ENCODE measurements at regions not wholly inside any gene's neighbourhood (a gene's known extent, or its start where the extent isn't known, plus 50 kb on each side); places are given as distances from the start of the nearest gene placed in this dataset.

DNA sequence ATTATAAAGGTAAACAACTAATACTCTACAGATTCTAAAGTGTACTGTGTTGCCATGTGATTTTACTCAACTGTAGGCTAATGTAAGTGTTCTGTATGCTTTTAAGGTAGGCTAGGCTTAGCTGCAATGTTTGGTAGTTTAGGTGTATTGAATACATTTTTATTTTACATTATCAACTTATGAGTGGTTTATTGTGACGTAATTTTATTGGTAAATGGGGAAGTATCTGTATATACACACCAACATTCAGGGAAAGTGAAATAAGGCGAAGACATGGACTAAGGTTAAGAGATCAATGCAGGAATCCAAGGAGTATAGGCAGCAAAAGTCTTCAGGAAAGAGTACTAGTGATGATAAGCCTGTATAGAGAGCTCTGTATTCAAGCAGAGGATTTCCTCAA, 365.8 kb upstream of the MGAT4C start:
- Histone ChIP-seq H3K27ac (ENCODE audit: insufficient read depth in 1 of 2, low read depth in 1 of 2, low read length in 2 of 2, poor library complexity in 1 of 2, severe bottlenecking in 2 of 2) (no peak overlapping the region), H3K27me3 (replicated peaks in 2 of 5; ENCODE audit: control insufficient read depth in 4 of 5, insufficient read depth in 5 of 5, low read length in 4 of 5) (no peaks in the 10 kb centered on the region), H3K9me3 (ENCODE audit: control extremely low read depth in 1 of 5, control insufficient read depth in 4 of 5, insufficient read depth in 2 of 5, low read depth in 1 of 5, low read length in 4 of 5) (peaks cover 0 to 6% (median 0%) of the 10 kb centered on the region in 5 experiments), H3K4me3 (ENCODE audit: control insufficient read depth in 1 of 7, extremely low read depth in 1 of 7, insufficient read depth in 4 of 7, low read depth in 2 of 7, low read length in 6 of 7) (no peak overlapping the region), H3K36me3 (ENCODE audit: control insufficient read depth in 4 of 4, insufficient read depth in 4 of 4, low read length in 3 of 4) (no peaks in the 10 kb centered on the region), H3K4me1 (ENCODE audit: control extremely low read depth in 1 of 4, control insufficient read depth in 4 of 4, insufficient read depth in 4 of 4, low read length in 3 of 4) (no peaks in the 10 kb centered on the region)
- ChIA-PET CTCF (no interaction called here), POLR2A (no interaction called here)
- 80% methylated on average over 1 of the region's 2 CpGs for WGBS (ENCODE audit: insufficient coverage)
- no peak for DNase-seq

- POLR2A ChIA-PET = no interaction called here
- H3K4me3 ChIP-seq (ENCODE audit: control insufficient read depth in 1 of 7, extremely low read depth in 1 of 7, insufficient read depth in 4 of 7, low read depth in 2 of 7, low read length in 6 of 7) = no peak overlapping the region
- no peaks in the 10 kb centered on the region for H3K4me1 ChIP-seq (ENCODE audit: control extremely low read depth in 1 of 4, control insufficient read depth in 4 of 4, insufficient read depth in 4 of 4, low read length in 3 of 4)
- no peaks in the 10 kb centered on the region for H3K27me3 ChIP-seq (replicated peaks in 2 of 5; ENCODE audit: control insufficient read depth in 4 of 5, insufficient read depth in 5 of 5, low read length in 4 of 5)
- CTCF ChIA-PET = no interaction called here
- DNase-seq = no peak
- H3K9me3 ChIP-seq (ENCODE audit: control extremely low read depth in 1 of 5, control insufficient read depth in 4 of 5, insufficient read depth in 2 of 5, low read depth in 1 of 5, low read length in 4 of 5) = no peaks in the 10 kb centered on the region
- H3K27ac ChIP-seq (ENCODE audit: insufficient read depth in 1 of 2, low read depth in 1 of 2, low read length in 2 of 2, poor library complexity in 1 of 2, severe bottlenecking in 2 of 2) = no peak overlapping the region
- no peaks in the 10 kb centered on the region for H3K36me3 ChIP-seq (ENCODE audit: control insufficient read depth in 4 of 4, insufficient read depth in 4 of 4, low read length in 3 of 4)
- WGBS (ENCODE audit: insufficient coverage) = no CpG with 5 or more reads among the region's 1 CpG
These were observed 357.1 kb upstream of the MGAT4C start for GRCh38 chr12:86613311-86613710.

DNA sequence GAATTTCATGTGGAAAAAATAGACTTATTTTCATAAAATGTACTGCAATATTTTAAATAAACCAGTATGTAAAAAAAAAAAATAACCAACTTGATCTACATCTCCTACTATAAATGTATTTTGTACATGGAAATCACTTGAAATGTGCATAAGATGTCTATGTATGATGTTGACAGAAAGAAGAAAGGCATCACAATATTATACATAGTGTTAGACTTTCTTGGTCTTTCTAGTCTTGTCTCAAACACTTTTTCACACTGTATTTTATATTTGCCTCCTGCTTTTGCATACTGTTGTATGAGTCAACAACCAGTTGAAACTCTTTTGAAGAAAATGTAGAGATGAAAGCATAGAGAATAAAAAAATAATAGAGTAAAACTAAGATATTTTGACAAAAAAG, 352.4 kb upstream of the MGAT4C start:
- POLR2A ChIA-PET = no interaction called here

GRCh38 chr12:86601550-86602308, 345.5 kb upstream of the MGAT4C start:
- no peaks in the 10 kb centered on the region for H3K9me3 ChIP-seq (ENCODE audit: control extremely low read depth in 1 of 5, control insufficient read depth in 4 of 5, insufficient read depth in 2 of 5, low read depth in 1 of 5, low read length in 4 of 5)
- H3K27me3 ChIP-seq (replicated peaks in 2 of 5; ENCODE audit: control insufficient read depth in 4 of 5, insufficient read depth in 5 of 5, low read length in 4 of 5) = no peaks in the 10 kb centered on the region
- H3K36me3 ChIP-seq (ENCODE audit: control insufficient read depth in 4 of 4, insufficient read depth in 4 of 4, low read length in 3 of 4) = no peaks in the 10 kb centered on the region
- DNase-seq = no peak
- no peak overlapping the region for H3K4me3 ChIP-seq (ENCODE audit: control insufficient read depth in 1 of 7, extremely low read depth in 1 of 7, insufficient read depth in 4 of 7, low read depth in 2 of 7, low read length in 6 of 7)
- POLR2A ChIA-PET = no interaction called here
- no peaks in the 10 kb centered on the region for H3K4me1 ChIP-seq (ENCODE audit: control extremely low read depth in 1 of 4, control insufficient read depth in 4 of 4, insufficient read depth in 4 of 4, low read length in 3 of 4)
- no peak overlapping the region for H3K27ac ChIP-seq (ENCODE audit: insufficient read depth in 1 of 2, low read depth in 1 of 2, low read length in 2 of 2, poor library complexity in 1 of 2, severe bottlenecking in 2 of 2)
- CTCF ChIA-PET = no interaction called here
- 96% methylated on average over 20 of the region's 27 CpGs for WGBS (ENCODE audit: insufficient coverage)

More for the DNA sequence above, 352.4 kb upstream of the MGAT4C start:
- CTCF ChIA-PET = no interaction called here
- H3K27ac ChIP-seq (ENCODE audit: insufficient read depth in 1 of 2, low read depth in 1 of 2, low read length in 2 of 2, poor library complexity in 1 of 2, severe bottlenecking in 2 of 2) = no peak overlapping the region
- no peaks in the 10 kb centered on the region for H3K36me3 ChIP-seq (ENCODE audit: control insufficient read depth in 4 of 4, insufficient read depth in 4 of 4, low read length in 3 of 4)
- H3K4me3 ChIP-seq (ENCODE audit: control insufficient read depth in 1 of 7, extremely low read depth in 1 of 7, insufficient read depth in 4 of 7, low read depth in 2 of 7, low read length in 6 of 7) = no peak overlapping the region
- no peak for DNase-seq
- no peaks in the 10 kb centered on the region for H3K4me1 ChIP-seq (ENCODE audit: control extremely low read depth in 1 of 4, control insufficient read depth in 4 of 4, insufficient read depth in 4 of 4, low read length in 3 of 4)
- no peaks in the 10 kb centered on the region for H3K9me3 ChIP-seq (ENCODE audit: control extremely low read depth in 1 of 5, control insufficient read depth in 4 of 5, insufficient read depth in 2 of 5, low read depth in 1 of 5, low read length in 4 of 5)
- no peaks in the 10 kb centered on the region for H3K27me3 ChIP-seq (replicated peaks in 2 of 5; ENCODE audit: control insufficient read depth in 4 of 5, insufficient read depth in 5 of 5, low read length in 4 of 5)

GRCh38 chr12:86600664-86601231, 344.6 kb upstream of the MGAT4C start:
- Histone ChIP-seq H3K27me3 (replicated peaks in 2 of 5; ENCODE audit: control insufficient read depth in 4 of 5, insufficient read depth in 5 of 5, low read length in 4 of 5) (no peaks in the 10 kb centered on the region), H3K4me3 (ENCODE audit: control insufficient read depth in 1 of 7, extremely low read depth in 1 of 7, insufficient read depth in 4 of 7, low read depth in 2 of 7, low read length in 6 of 7) (no peak overlapping the region), H3K36me3 (ENCODE audit: control insufficient read depth in 4 of 4, insufficient read depth in 4 of 4, low read length in 3 of 4) (no peaks in the 10 kb centered on the region), H3K9me3 (ENCODE audit: control extremely low read depth in 1 of 5, control insufficient read depth in 4 of 5, insufficient read depth in 2 of 5, low read depth in 1 of 5, low read length in 4 of 5) (no peaks in the 10 kb centered on the region), H3K4me1 (ENCODE audit: control extremely low read depth in 1 of 4, control insufficient read depth in 4 of 4, insufficient read depth in 4 of 4, low read length in 3 of 4) (no peaks in the 10 kb centered on the region), H3K27ac (ENCODE audit: insufficient read depth in 1 of 2, low read depth in 1 of 2, low read length in 2 of 2, poor library complexity in 1 of 2, severe bottlenecking in 2 of 2) (no peak overlapping the region)
- no peak for DNase-seq
- WGBS (ENCODE audit: insufficient coverage) = 97% methylated on average over 24 of the region's 24 CpGs
- ChIA-PET CTCF (no interaction called here), POLR2A (no interaction called here)

- ChIA-PET CTCF (no interaction called here), POLR2A (no interaction called here)
- H3K27me3 ChIP-seq (replicated peaks in 2 of 5; ENCODE audit: control insufficient read depth in 4 of 5, insufficient read depth in 5 of 5, low read length in 4 of 5) = no peaks in the 10 kb centered on the region
- no peaks in the 10 kb centered on the region for H3K36me3 ChIP-seq (ENCODE audit: control insufficient read depth in 4 of 4, insufficient read depth in 4 of 4, low read length in 3 of 4)
- no peaks in the 10 kb centered on the region for H3K4me1 ChIP-seq (ENCODE audit: control extremely low read depth in 1 of 4, control insufficient read depth in 4 of 4, insufficient read depth in 4 of 4, low read length in 3 of 4)
- H3K9me3 ChIP-seq (ENCODE audit: control extremely low read depth in 1 of 5, control insufficient read depth in 4 of 5, insufficient read depth in 2 of 5, low read depth in 1 of 5, low read length in 4 of 5) = no peaks in the 10 kb centered on the region
- H3K4me3 ChIP-seq (ENCODE audit: control insufficient read depth in 1 of 7, extremely low read depth in 1 of 7, insufficient read depth in 4 of 7, low read depth in 2 of 7, low read length in 6 of 7) = no peak overlapping the region
- no peak for DNase-seq
- no peak overlapping the region for H3K27ac ChIP-seq (ENCODE audit: insufficient read depth in 1 of 2, low read depth in 1 of 2, low read length in 2 of 2, poor library complexity in 1 of 2, severe bottlenecking in 2 of 2)
These were observed 341.2 kb upstream of the MGAT4C start for GRCh38 chr12:86597431-86597830.

DNA sequence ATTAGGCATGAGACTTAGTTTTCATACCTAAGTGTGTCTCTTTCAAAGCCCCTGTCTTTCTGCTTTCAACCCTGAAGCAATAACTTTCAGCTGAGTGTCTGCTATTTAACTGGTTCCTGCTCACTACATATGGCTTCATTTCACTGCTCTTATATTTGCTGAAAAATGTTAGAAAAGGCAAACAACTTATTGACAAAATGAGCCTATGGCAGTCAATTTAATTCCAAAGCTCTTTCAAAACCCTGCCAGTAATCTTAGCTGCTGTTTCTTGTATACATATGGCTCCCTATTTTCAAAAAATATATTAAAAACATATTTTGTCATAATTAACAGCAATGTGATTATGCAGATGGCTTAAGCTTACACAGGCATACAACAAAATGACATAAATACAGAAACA, 334.1 kb upstream of the MGAT4C start:
- H3K4me3 ChIP-seq (ENCODE audit: control insufficient read depth in 1 of 7, extremely low read depth in 1 of 7, insufficient read depth in 4 of 7, low read depth in 2 of 7, low read length in 6 of 7) = no peak overlapping the region
- H3K27me3 ChIP-seq (replicated peaks in 2 of 5; ENCODE audit: control insufficient read depth in 4 of 5, insufficient read depth in 5 of 5, low read length in 4 of 5) = no peaks in the 10 kb centered on the region
- H3K4me1 ChIP-seq (ENCODE audit: control extremely low read depth in 1 of 4, control insufficient read depth in 4 of 4, insufficient read depth in 4 of 4, low read length in 3 of 4) = no peaks in the 10 kb centered on the region
- H3K36me3 ChIP-seq (ENCODE audit: control insufficient read depth in 4 of 4, insufficient read depth in 4 of 4, low read length in 3 of 4) = no peaks in the 10 kb centered on the region
- ChIA-PET CTCF (no interaction called here), POLR2A (no interaction called here)
- no peaks in the 10 kb centered on the region for H3K9me3 ChIP-seq (ENCODE audit: control extremely low read depth in 1 of 5, control insufficient read depth in 4 of 5, insufficient read depth in 2 of 5, low read depth in 1 of 5, low read length in 4 of 5)
- no peak for DNase-seq
- H3K27ac ChIP-seq (ENCODE audit: insufficient read depth in 1 of 2, low read depth in 1 of 2, low read length in 2 of 2, poor library complexity in 1 of 2, severe bottlenecking in 2 of 2) = no peak overlapping the region

Data from common myeloid progenitor, CD34-positive (primary cell).